Limb (tissue), 2 donors: ENCODE measurements at regions not wholly inside any gene's neighbourhood (a gene's known extent, or its start where the extent isn't known, plus 50 kb on each side); places are given as distances from the start of the nearest gene placed in this dataset.
A peak's percentile ranks its signal among the peaks of the same experiment; 100 is the strongest.
"Not testable (repeated sequence)": the region's sequence is repeated elsewhere in the genome, so short reads cannot be mapped to it uniquely, and the experiment has no call there.

Experiments used
- DNase-seq, 2 donors: peaks; one replicate each; pipeline ENCODE4 v3.0.0-alpha.2; 2016; ENCODE audit errors: extremely low spot score in 2 of 2

DNA sequence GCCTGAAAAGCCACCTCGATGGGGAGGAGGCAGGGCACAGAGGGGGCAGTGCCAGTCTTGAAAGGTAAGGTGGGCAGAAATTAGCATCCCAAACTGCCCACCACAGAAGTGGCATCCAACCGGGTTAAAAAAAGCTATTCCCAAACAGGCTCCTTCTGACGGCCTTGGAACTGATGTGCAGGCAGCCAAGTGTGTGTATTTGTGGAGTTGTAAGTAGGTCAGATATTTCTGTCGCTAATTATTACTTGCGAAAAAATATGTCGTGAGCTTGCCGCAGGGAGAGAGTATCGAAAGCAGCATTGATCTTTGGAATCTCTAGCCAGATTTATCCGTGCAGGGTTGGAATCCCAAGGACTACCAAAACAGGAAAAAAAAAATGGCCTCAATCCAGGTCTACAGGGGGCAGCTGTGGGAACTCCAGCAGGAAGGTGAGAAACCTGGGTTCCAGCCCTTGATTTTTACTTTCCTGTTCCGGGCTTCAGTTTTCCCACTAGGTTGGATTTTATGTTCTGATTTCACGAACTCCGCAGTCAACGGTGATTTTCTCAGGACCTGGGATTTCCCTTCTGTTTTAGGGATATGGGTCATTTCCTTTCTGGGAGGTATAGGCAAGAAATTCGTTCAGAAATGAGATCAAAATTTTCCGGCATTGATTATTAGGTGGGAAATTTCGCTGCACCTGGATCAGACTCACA is 200.8 kb downstream of the RGS3 start:
- no peak for DNase-seq

DNA sequence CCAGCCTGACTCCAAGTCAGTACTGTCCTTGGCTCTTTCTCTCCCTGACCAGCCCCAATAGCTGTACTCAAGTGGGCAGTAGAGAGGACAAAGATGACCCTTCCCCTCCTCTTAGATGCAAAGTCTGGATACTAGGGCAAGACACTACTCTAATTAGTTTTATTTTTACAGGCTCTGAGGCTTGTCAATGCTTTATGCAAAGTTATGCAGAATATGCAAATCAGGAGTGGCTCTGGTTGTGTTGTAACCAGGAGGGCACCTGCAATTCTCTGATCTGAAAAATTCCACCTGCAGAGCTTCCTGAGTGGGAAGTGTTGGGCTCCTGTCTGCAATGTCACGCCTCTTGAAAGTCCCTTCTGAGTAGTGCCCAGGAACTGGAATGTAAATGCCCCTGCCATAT is 201.5 kb downstream of the RGS3 start:
- no peak for DNase-seq

DNA sequence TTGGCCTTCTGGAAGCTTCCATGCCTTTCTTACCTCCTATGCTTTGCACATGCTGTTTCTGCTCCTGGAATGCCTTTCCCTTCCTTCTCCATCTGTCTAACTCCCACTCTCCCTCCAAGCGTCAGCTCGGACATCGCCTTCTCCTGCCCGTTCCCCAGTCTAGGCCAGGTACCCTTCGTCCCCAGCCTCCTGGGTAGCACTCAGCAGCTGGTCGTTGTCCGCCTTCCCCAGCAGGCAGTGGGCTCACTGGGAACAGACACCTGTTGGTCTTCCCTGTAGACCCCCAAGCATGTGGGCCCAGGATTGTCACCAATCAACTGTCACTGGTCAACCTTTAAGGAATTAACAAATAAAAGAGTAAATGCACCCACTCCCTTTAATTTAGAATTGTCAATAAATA is 202.2 kb downstream of the RGS3 start:
- DNase-seq, result no peak

DNA sequence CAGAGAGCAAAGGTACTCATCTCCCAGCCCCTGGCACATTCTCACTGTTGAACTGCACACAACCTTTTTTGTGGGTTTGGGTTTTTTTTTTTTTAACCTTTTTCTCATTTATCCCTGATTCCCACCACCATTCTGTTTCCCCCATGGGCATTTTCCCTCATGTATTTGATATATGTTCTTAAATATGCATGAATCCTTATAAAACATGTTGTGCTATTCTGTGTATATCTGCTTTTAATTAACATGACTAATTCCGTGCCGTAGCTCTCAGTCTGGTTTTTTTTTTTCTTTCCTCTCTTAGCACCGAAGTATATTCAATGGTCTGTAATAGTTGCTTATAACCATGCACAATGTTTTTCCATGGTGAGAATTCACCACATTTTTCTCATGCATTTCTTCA is 204.5 kb downstream of the RGS3 start:
- no peak for DNase-seq

DNA sequence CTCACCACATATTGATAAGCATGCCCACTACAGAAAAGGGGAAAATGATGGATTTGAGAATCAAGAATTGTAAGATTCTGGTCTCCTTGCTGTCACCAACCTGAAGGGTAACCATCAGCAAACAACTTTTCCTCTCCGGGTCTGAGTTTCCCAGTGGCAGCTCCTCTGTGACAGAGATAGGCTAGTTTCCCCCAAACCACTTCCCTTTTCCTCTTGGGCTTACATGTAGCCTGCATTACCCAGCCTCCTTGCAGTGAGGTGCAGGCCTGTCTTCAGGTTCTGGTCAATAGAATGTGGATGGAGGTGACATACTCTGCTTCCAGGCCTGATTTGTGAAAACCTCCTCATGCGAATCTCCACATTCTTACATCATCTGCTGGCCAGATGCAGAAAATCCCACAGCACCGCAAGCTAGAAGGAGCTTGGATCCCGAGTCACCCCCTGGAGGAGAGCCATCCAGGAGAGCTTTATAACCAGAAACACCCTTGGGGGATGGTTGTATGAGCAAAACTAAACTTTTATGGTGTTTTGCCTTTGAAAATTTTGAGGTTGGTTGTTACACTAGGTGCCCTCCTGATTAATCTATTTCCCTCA is 206.1 kb downstream of the RGS3 start:
- no peak for DNase-seq

DNA sequence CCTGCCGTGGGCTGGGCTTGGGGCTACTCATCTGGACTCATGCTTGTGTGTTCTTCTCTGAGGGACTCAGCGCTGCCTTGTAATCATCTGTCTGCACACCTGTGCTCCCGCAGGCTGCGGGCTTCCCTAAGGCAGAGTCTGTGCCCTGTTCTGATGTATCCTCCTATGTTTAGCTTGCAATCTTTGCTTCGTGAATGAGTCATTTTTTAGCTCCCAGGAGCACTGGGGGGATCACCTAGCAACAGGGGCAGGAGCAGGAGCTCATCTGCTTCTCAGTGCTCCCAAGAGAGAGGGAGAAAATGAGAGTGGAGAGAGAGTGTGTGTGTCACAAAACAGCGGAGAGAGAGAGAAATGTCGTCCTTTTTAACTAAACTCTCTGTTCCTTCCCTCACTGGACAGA is 202.4 kb upstream of the ZNF618 start:
- DNase-seq, result no peak

DNA sequence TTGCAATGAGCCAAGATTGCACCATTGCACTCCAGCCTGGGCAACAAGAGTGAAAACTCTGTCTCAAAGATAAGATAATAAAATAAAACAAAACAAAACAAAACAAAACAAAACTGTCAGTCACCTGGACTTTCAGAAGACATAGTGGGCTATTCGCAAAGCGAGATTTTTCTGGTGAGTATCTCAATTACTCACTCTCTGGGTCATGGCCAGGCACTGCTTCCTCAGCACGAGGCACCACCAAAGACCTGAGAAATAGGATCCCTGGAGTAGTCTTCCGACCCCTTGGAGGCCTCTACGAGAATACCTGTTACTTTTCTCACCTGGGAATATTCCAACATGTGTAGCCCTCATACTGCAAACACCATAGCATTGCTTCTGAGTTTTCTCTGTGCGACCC is 201.7 kb upstream of the ZNF618 start:
- no peak for DNase-seq

DNA sequence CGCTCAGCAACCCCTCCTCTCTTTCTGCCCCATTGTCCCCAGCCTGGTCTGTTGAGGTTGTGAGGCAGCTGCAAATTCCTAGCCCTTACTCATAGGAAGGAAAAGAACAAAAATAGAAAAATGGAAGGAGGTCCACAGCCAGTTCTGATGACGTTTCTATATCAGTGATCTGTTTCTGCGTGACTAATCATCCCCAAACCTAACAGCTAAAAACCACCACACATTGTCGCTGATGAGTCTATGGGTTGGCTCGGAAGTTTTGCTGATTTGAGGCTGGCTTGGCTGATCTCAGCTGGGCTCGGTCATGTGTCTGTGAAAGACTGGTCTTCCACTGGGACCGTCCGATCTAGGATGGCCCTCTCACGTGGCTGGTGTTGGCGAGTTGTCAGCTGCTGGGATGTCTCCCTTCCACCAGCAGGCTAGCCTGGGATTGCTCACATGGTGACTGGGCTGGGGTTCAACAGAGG is 200.6 kb upstream of the ZNF618 start:
- no peak for DNase-seq

DNA sequence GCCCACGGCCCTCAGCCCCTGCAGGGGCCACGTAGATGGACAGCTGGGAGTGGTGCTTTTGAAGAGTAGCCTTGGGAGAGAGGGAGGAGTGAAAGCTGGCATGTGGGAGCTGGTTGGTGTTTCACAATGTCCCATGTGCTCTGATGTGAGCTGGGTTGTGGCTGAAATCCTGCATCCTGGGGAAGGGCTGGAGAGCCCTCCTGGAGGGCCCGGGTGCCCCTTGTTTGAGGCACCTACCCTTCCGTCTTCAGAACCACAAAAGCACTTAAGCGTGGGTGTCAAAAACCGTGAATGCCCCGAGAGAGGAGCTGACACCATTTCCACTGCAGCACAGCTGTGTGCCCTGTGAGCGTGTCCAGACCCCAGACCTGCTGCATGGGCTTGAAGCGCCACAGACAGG is 199.1 kb upstream of the ZNF618 start:
- DNase-seq, result no peak

DNA sequence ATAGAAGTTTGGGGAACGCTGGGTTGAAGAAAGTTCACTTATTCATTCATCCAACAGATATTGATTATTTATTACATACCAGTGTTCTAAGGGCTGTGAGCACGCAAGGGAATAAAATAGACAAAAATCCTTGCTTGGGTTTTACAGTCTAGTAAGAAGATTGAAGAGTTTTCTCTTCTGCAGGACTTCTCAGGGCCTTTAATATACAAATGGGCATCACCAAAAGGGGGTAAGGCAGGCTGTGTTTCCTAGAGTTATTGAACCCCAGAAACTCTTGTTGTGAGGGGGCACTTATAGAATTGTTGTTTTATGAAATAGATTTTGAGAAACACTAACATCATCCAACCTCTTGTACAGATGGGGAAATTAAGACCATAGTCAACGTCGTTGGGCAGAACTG is 198.5 kb upstream of the ZNF618 start:
- DNase-seq, result no peak

DNA sequence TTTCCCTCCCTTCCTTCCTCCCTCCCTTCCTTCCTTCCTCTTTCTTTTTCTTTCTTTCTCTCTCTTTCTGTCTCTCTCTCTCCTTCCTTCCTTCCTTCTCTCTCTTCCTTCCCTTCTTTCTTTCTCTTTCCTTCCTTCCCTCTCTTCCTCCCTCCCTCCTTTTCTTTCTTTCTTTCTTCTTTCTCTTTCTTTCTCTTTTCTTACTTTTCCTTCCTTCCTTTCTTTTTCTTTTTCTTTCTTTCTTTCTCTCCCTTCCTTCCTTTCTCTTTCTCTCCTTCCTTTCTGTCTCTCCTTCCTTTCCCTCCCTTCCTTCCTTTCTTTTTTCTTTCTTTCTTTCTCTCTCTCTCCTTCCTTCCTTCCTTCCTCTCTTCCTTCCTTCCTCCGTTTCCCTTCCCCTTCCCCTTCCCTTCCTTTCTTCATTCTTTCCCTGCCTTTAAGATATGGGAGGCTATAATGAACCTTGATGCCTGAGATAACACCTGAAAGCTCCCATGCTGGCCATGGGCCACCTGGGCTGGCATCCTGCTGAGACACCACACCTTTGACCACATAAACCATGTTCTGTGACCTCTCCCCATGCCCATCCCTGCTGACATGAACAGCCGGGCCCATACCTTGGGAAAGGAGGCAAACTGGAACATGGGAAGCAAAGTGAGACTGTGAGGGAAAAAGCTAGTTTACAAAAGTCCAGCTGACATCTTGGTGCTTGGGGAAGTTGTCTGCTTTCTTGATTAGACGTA is 197.8 kb upstream of the ZNF618 start:
- no peak for DNase-seq

DNA sequence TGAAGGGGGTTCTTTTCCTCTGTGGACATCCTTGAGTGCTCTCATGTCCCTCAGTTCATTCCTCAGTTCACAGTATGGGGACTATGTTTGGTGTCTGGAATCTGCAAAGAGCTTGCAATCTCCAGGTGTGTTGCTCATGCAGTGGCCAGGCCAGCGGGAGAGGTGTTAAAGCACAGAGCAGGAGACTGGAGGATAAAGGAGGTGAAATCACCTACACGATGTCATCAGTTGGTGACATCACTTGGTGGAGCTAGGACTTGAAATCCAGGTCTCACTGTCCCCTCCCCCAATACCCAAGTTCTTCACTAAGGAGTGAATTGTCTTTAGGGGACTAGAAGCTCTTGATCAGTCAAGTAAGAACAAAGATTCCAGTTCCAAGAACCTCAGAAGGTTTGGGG is 197.3 kb upstream of the ZNF618 start:
- no peak for DNase-seq

DNA sequence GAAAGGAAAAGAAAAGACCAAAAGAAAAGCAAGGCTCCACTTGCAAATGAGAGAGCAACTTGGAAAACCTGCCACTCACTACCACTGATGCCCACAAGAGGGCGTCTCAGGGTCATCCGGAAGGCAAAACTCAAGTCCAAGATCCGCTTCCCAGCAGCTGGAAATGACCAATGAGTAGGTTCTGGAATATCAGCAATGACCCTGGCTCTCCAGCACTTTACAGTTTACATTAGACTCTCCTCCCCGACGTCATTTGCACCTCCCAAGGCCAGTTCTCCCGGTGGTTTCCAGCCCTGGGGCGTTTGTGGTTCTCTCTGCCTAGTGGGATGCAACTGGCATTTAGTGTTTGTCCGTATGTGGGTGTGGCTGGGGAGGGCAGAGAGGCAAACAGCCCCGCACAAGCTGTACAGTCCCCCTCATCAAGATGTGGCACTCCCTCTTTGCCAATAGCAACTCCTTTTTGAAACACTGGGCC is 193.8 kb upstream of the ZNF618 start:
- DNase-seq, result peak; percentile 78 to 86

DNA sequence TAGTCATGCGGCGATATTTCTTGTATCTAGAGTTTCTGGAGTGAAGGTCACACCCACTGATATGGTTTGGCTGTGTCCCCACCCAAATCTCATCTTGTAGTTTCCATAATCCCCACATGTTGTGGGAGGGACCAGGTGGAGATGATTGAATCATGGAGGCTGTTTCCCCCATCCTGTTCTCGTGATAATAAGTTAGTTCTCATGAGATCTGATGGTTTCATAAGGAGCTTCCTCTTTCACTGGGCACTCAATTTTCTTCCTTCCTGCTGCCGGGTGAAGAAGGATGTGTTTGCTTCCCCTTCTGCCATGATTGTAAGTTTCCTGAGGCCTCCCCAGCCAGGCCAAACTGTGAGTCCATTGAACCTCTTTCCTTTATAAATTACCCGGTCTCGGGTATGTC is 190.5 kb upstream of the ZNF618 start:
- DNase-seq, result not testable (repeated sequence)

DNA sequence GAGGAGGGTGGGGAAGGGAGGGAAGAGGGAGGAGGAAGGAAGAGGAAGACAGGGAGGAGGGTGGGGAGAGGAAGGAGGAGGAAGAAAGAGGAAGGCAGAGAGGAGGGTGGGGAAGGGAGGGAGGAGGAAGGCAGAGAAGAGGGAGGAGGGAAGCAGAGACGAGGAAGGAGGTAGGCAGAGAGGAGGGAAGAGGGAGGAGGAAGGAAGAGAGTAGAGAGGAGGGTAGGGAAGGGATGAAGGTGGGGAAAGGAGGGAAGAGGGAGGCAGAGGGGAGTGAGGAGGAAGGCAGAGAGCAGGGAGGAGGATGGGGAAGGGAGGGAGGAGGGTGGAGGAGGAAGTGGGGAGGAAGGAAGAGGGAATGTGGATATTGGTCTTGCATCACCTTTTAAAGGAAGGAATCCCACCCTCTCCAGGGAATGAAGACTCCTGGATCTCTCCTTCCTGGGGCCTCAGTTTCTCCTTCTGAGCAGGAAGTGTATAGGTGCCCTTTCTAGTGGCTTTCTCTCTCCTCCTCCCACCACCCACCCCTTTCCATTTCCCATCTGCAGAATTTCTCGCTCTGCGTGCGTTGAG is 188.9 kb upstream of the ZNF618 start:
- DNase-seq, result no peak

DNA sequence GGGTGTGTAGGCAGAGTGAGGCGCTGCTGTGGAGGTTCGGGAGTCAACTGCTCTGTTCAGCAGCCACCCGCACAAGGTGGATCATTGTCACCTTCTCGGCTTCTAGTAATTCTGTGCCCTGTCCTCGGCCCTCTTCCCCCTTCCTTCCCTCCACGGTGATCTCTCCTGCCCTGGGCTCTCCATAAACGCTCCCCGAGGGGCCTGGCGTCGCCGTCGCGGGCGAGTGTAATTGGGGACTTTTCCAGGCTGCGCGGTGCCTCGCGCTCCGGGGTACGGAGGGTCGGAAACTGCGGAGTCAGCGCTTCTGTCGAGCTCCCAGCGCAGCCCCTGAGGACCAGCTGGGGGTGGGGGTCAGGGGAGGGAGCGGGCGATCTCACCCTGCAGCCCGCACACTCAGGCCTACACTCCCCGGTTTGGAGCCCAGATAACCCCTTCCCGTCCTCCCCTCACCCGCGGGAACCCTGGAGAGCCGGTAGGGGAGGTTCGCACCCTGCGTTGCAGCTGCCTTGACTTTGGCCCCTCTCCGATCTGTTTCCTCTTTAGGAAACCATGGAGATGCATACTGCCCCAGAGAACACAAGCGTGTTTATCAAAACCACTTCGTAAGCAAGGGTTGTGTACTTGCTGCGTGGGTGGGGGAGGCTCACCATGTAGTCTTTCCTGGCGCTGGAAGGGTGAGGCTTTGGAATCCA is 188.3 kb upstream of the ZNF618 start:
- DNase-seq, result peak; percentile 33 to 52

DNA sequence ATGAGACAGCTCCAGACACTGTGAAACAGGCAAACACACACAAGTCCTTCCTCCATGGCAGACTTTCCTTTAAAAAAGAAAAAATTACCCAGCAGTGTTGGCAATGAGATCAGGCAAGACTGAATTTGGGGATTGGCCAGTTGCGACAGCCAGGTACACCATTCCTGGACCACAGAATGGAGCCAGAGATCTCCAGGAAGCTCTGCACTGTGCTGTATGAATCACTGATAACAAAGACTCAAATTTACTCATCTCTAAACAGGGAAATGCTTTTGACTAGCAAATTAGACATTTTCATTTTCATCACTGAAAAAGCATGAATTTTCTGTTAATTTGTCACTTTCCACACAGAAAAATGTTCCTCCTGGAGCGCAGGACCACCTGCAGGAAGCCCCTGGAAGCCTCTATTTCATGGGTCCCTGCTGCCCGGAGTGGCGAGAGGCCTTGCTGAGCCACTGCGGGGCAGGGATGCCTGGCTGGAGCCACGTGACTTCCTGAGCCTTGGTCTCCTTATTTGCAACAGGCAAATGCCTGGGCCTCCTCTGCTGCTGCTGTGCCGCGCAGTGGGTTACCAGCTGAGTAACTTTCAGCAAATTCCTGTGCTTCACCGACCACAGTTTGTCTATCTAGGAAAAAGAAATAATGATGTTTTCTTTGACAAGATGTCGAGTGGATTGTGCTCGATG is 185.9 kb upstream of the ZNF618 start:
- no peak for DNase-seq

DNA sequence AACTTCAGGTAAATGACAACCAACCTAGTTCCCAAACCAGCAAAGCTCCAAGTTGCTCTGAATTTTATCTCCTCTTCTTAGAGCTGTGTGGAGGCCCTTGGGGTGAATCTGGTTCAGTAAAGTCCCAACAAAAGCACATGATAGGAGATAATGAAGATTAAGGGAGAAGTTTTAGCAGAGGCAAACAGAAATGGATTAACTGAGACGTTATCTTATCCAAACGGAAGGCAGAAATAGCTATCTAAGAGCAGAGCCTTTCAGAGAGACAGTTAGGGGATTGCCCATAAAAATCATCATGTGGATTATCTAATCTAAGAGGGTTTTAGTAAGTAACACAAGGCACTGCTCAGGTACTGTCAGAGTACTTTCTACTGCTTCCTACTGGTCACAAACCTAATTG is 183.9 kb upstream of the ZNF618 start:
- no peak for DNase-seq

DNA sequence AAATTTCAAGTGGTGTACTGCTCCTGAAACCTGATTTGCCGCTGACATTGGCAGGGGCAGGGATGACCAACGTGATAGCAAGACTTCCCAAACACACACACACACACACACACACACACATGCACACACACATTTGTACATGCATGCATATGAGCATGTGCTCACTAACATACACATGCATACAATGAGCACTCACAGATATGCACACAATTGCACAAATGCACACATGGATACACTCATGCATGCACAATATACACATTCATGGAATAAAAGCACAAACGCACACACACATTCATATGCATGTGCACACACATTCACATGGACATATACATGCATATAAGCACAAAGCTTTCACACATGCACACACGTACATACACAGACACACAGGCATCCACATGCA is 181.2 kb upstream of the ZNF618 start:
- DNase-seq, result no peak

DNA sequence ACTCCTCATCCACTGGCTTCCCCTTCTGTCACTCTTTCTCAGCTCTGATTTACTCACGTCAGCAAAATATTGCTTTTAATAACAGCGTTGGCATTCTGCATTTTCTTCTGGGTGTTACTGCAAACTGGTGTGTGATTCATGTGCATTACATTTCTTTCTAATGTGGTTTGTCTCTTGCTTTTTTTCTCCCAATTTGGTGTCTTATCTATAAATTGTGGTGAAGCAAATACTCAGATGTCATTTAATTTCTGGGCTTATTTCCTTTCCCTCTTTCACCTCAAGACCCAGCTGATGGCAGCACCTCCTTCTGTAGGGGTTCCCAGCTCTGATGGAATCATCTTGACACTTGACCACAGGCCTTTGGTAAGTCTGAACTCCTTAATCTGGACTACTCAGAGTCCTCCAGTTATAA is 180.7 kb upstream of the ZNF618 start:
- no peak for DNase-seq

DNA sequence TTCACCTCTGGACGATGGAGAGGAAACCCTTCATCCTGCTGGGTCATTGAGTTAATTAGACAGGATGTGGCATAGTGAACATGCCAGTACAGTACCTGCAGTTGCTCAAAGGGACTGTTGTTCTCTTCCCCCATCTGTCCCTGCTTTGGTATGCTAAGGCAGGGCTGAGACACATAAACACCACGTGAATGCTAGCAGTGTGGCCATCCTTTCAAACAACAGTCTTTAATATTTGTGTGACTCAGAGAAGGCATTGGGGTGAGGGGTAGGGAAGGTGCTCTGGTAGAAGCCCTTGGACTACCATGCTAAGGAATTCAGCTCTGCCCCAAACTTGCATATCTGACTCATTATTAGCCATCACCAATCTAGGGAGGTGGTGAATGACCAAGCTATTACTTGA is 180.2 kb upstream of the ZNF618 start:
- no peak for DNase-seq
